SU-DHL-6 (cell line): ENCODE measurements at regions not wholly inside any gene's neighbourhood (a gene's known extent, or its start where the extent isn't known, plus 50 kb on each side); places are given as distances from the start of the nearest gene placed in this dataset.
"Not testable (repeated sequence)": the region's sequence is repeated elsewhere in the genome, so short reads cannot be mapped to it uniquely, and the experiment has no call there.

Source experiments
- H2AFZ ChIP-seq: fragments of 200-600 bp; sonication (generic); 2 replicates; pipeline ENCODE4 v1.6.1; 2014; ENCODE audit warnings: low read depth, mild to moderate bottlenecking, moderate library complexity, mixed read lengths, antibody characterized with exemption, low read length; ENCODE audit not compliant: severe bottlenecking
- H3F3A ChIP-seq: fragments of 200-600 bp; shearing (Covaris generic); 2 replicates; pipeline ENCODE4 v1.6.0; 2016; ENCODE audit warnings: antibody characterized with exemption, mild to moderate bottlenecking; ENCODE audit not compliant: insufficient read depth
- H3K27ac ChIP-seq: fragments of 200-600 bp; sonication (generic); 2 replicates; pipeline ENCODE4 v1.5.1; 2016; ENCODE audit warnings: low read depth, mild to moderate bottlenecking, low read length, moderate library complexity, mixed read lengths
- H3K27me3 ChIP-seq: fragments of 200-600 bp; sonication (generic), shearing (Covaris generic); 2 replicates; pipeline ENCODE4 v1.6.0; 2014; ENCODE audit warnings: mild to moderate bottlenecking, low read length
- H3K36me3 ChIP-seq: fragments of 200-600 bp; sonication (generic); 2 replicates; pipeline ENCODE4 v1.6.1; 2014; ENCODE audit warnings: mild to moderate bottlenecking, low read length, mixed read lengths
- H3K4me2 ChIP-seq: fragments of 300-600, 200-600 bp; shearing (Covaris generic), sonication (generic); 2 replicates; pipeline ENCODE4 v1.6.0; 2014; ENCODE audit warnings: low read length, low read depth, mild to moderate bottlenecking; ENCODE audit not compliant: poor library complexity, severe bottlenecking
- H3K4me3 ChIP-seq: fragments of 200-600 bp; sonication (generic); 2 replicates; pipeline ENCODE4 v1.5.1; 2014; ENCODE audit warnings: antibody characterized with exemption, low read length, mild to moderate bottlenecking, mixed read lengths; ENCODE audit not compliant: insufficient read depth, poor library complexity, severe bottlenecking
- H3K79me2 ChIP-seq: fragments of 200-600 bp; sonication (generic); 2 replicates; pipeline ENCODE4 v1.6.1; 2014; ENCODE audit warnings: mild to moderate bottlenecking, low read length, moderate library complexity; ENCODE audit not compliant: insufficient read depth
- H3K9ac ChIP-seq: fragments of 200-600 bp; sonication (generic); 2 replicates; pipeline ENCODE4 v1.7.0; 2014; ENCODE audit warnings: mild to moderate bottlenecking, low read length
- H3K9me2 ChIP-seq: fragments of 200-600 bp; sonication (generic); replicated peaks from 2 replicates; pipeline ENCODE4 v1.6.1; 2014; ENCODE audit warnings: low read length; ENCODE audit not compliant: insufficient read depth
- H3K9me3 ChIP-seq: fragments of 200-600 bp; sonication (generic); 2 replicates; pipeline ENCODE4 v1.6.1; 2014; ENCODE audit warnings: low read length, mixed read lengths; ENCODE audit not compliant: insufficient read depth
- H4K20me1 ChIP-seq: fragments of 200-600 bp; sonication (generic); 2 replicates; pipeline ENCODE4 v1.6.1; 2014; ENCODE audit warnings: low read depth, mild to moderate bottlenecking, antibody characterized with exemption, low read length, moderate library complexity, mixed read lengths
- CTCF ChIP-seq: fragments of 200-600 bp; sonication (generic); IDR thresholded peaks from one replicate; pipeline ENCODE4 v1.5.1; 2017; ENCODE audit warnings: antibody characterized with exemption, mild to moderate bottlenecking, low read length, moderate library complexity; ENCODE audit not compliant: insufficient read depth, poor library complexity, severe bottlenecking
- EZH2phosphoT487 ChIP-seq: fragments of 200-600 bp; sonication (generic), shearing (Covaris generic); conservative IDR thresholded peaks from 2 replicates; pipeline ENCODE4 v1.6.1; 2018; ENCODE audit warnings: mild to moderate bottlenecking, antibody characterized with exemption, low read length, moderate library complexity, mixed read lengths

- Histone ChIP-seq H3K9ac (no peak overlapping the region), H4K20me1 (no peaks in the 10 kb centered on the region), H3K4me3 (no peak overlapping the region), H3K27ac (no peak overlapping the region), H3K27me3 (no peaks in the 10 kb centered on the region), H3F3A (no peaks in the 10 kb centered on the region), H2AFZ (no peak overlapping the region), H3K9me3 (no peaks in the 10 kb centered on the region; the same call in 1 of the 2 replicates), H3K4me2 (no peak overlapping the region), H3K36me3 (no peaks in the 10 kb centered on the region), H3K79me2 (no peaks in the 10 kb centered on the region), H3K9me2 (no peaks in the 10 kb centered on the region)
- TF ChIP-seq EZH2phosphoT487 (no peak), CTCF (no peak)
Observed at GRCh38 chr1:224817382-224817781, 112.1 kb upstream of the DNAH14 start.

GRCh38 chr1:224819861-224820260 is 109.6 kb upstream of the DNAH14 start:
- H3K27ac ChIP-seq, result no peak overlapping the region
- H3K4me2 ChIP-seq, result no peak overlapping the region
- H2AFZ ChIP-seq, result no peak overlapping the region
- no peaks in the 10 kb centered on the region; the same call in 1 of the 2 replicates for H3K9me3 ChIP-seq
- no peaks in the 10 kb centered on the region for H3K27me3 ChIP-seq
- TF ChIP-seq CTCF (no peak), EZH2phosphoT487 (no peak)
- no peaks in the 10 kb centered on the region for H3F3A ChIP-seq
- H3K79me2 ChIP-seq, result no peaks in the 10 kb centered on the region
- H3K36me3 ChIP-seq, result no peaks in the 10 kb centered on the region
- no peak overlapping the region for H3K4me3 ChIP-seq
- no peak overlapping the region for H3K9ac ChIP-seq
- H4K20me1 ChIP-seq, result no peaks in the 10 kb centered on the region
- no peaks in the 10 kb centered on the region for H3K9me2 ChIP-seq

- Histone ChIP-seq H3K27me3 (no peaks in the 10 kb centered on the region), H3K9me3 (no peaks in the 10 kb centered on the region; the same call in 1 of the 2 replicates), H2AFZ (no peak overlapping the region), H3K27ac (no peak overlapping the region), H3K9ac (no peak overlapping the region), H3F3A (no peaks in the 10 kb centered on the region), H3K79me2 (no peaks in the 10 kb centered on the region), H3K4me2 (no peak overlapping the region), H3K9me2 (no peaks in the 10 kb centered on the region), H3K4me3 (no peak overlapping the region), H3K36me3 (no peaks in the 10 kb centered on the region), H4K20me1 (no peaks in the 10 kb centered on the region)
- no peak for TF ChIP-seq CTCF
- no peak for TF ChIP-seq EZH2phosphoT487
Observed at GRCh38 chr1:224820341-224820740, 109.1 kb upstream of the DNAH14 start.

GRCh38 chr1:224821751-224822150 is 107.7 kb upstream of the DNAH14 start:
- H4K20me1 ChIP-seq, H3K27me3 ChIP-seq, H3K9me2 ChIP-seq, H3F3A ChIP-seq, H3K9me3 ChIP-seq, H3K4me3 ChIP-seq, H3K27ac ChIP-seq, H3K79me2 ChIP-seq, H2AFZ ChIP-seq, H3K4me2 ChIP-seq, H3K36me3 ChIP-seq, H3K9ac ChIP-seq: not testable (repeated sequence)
